ENCODE measurements at regions not wholly inside any gene's neighbourhood (a gene's known extent, or its start where the extent isn't known, plus 50 kb on each side); places are given as distances from the start of the nearest gene placed in this dataset.

DNA sequence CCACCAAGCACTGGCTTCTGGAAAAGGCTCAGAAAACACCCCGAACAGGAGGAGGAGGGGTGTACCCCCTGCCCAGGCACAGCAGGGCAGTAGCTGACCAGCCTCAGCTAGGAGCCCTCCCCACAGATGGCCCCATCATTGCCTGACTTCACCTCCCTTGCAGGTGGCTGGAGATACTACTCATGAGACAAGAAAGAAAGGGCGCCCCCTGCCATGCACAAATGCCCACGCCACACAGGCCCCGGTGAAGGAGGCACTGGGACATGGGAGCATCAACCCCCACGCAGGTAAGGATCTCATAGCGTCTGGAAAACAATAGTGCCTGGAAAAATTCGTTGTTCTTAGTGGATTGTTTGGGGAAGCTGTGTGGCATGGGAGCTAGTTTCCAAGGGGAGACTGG is 240.6 kb downstream of the TFCP2L1 start:
- Mint-ChIP-seq H3K4me3 (ENCODE audit: unreplicated experiment) (no peak overlapping the region), H3K9me3 (ENCODE audit: unreplicated experiment) (no peaks in the 10 kb centered on the region), H3K36me3 (ENCODE audit: insufficient read depth, unreplicated experiment) (no peaks in the 10 kb centered on the region), H3K27ac (ENCODE audit: unreplicated experiment) (no peak overlapping the region), H3K4me1 (ENCODE audit: low read depth, unreplicated experiment) (no peaks in the 10 kb centered on the region), H3K27me3 (ENCODE audit: insufficient read depth, unreplicated experiment) (peaks cover 11% of the 10 kb centered on the region)
- H3K36me3 ChIP-seq (ENCODE audit: control insufficient read depth, insufficient read depth, low read length) = no peaks in the 10 kb centered on the region
- ChIA-PET CTCF (interaction anchor here (0.6 kb wide), 1 partner anchor 35 kb away, joined by 5 read pairs; no protein-coding TSS in a partner anchor), POLR2A (no interaction called here)
- peaks cover 3% of the 10 kb centered on the region; the same call in 1 of the 2 replicates for H3K27me3 ChIP-seq (replicated peaks; ENCODE audit: control insufficient read depth, insufficient read depth, low read length)
- peak in 1 of 2 experiments; percentile 41 for DNase-seq
- no peaks in the 10 kb centered on the region for H3K4me1 ChIP-seq
- BruUV-seq (replicated peaks) = no TSS peak
- intact Hi-C loops (cut with micrococcal nuclease; ENCODE audit: unreplicated experiment) = no loop called here
- H3K4me3 ChIP-seq (ENCODE audit: low read depth, low read length) = no peak overlapping the region
- TF ChIP-seq, protein P1, sequence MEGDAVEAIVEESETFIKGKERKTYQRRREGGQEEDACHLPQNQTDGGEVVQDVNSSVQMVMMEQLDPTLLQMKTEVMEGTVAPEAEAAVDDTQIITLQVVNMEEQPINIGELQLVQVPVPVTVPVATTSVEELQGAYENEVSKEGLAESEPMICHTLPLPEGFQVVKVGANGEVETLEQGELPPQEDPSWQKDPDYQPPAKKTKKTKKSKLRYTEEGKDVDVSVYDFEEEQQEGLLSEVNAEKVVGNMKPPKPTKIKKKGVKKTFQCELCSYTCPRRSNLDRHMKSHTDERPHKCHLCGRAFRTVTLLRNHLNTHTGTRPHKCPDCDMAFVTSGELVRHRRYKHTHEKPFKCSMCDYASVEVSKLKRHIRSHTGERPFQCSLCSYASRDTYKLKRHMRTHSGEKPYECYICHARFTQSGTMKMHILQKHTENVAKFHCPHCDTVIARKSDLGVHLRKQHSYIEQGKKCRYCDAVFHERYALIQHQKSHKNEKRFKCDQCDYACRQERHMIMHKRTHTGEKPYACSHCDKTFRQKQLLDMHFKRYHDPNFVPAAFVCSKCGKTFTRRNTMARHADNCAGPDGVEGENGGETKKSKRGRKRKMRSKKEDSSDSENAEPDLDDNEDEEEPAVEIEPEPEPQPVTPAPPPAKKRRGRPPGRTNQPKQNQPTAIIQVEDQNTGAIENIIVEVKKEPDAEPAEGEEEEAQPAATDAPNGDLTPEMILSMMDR (IDR thresholded peaks at IDR 0.05; ENCODE audit: insufficient read depth in 1 of 2, low read depth in 1 of 2, low read length in 1 of 2, severe bottlenecking in 1 of 2, unreplicated experiment in 1 of 2) = peak; percentile 22 to 25
- no peaks in the 10 kb centered on the region for H3K9me3 ChIP-seq

DNA sequence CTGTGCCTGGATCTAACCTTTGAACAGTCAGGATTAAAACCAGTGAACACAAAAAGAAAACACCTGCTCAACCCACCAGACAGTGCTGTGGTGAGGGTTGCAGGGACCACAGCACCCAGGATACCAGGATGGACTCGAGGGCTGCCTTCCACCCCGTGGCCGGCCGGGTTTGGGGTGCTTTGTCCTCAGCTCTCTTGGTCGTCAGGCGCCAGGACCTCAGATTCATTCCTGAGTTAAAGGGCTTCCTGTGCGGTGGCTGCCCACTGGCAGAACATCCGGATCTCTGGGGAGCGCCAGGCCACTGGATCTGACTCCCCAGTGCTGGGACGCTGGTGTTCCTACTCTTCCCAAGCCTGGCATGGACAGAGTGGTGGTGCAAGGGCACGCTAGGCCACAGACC is 239.8 kb downstream of the TFCP2L1 start:
- Histone ChIP-seq H3K36me3 (ENCODE audit: control insufficient read depth, insufficient read depth, low read length) (no peaks in the 10 kb centered on the region), H3K4me3 (ENCODE audit: low read depth, low read length) (no peak overlapping the region), H3K4me1 (no peaks in the 10 kb centered on the region), H3K27me3 (replicated peaks; ENCODE audit: control insufficient read depth, insufficient read depth, low read length) (peaks cover 3% of the 10 kb centered on the region; the same call in 1 of the 2 replicates), H3K9me3 (no peaks in the 10 kb centered on the region)
- no peak overlapping the region for H3K4me3 Mint-ChIP-seq (ENCODE audit: unreplicated experiment)
- TF ChIP-seq, protein P1 (IDR thresholded peaks at IDR 0.05; ENCODE audit: insufficient read depth in 1 of 2, low read depth in 1 of 2, low read length in 1 of 2, severe bottlenecking in 1 of 2, unreplicated experiment in 1 of 2) = no peak
- CTCF ChIA-PET = interaction anchor here (0.6 kb wide), 1 partner anchor 34 kb away, joined by 5 read pairs; no protein-coding TSS in a partner anchor
- no peak overlapping the region for H3K27ac Mint-ChIP-seq (ENCODE audit: unreplicated experiment)
- intact Hi-C loops (cut with micrococcal nuclease; ENCODE audit: unreplicated experiment) = no loop called here
- peaks cover 8% of the 10 kb centered on the region for H3K27me3 Mint-ChIP-seq (ENCODE audit: insufficient read depth, unreplicated experiment)
- no peaks in the 10 kb centered on the region for H3K36me3 Mint-ChIP-seq (ENCODE audit: insufficient read depth, unreplicated experiment)
- no peak for DNase-seq
- no peaks in the 10 kb centered on the region for H3K9me3 Mint-ChIP-seq (ENCODE audit: unreplicated experiment)
- no peaks in the 10 kb centered on the region for H3K4me1 Mint-ChIP-seq (ENCODE audit: low read depth, unreplicated experiment)
- BruUV-seq (replicated peaks) = no TSS peak
- POLR2A ChIA-PET = no interaction called here

DNA sequence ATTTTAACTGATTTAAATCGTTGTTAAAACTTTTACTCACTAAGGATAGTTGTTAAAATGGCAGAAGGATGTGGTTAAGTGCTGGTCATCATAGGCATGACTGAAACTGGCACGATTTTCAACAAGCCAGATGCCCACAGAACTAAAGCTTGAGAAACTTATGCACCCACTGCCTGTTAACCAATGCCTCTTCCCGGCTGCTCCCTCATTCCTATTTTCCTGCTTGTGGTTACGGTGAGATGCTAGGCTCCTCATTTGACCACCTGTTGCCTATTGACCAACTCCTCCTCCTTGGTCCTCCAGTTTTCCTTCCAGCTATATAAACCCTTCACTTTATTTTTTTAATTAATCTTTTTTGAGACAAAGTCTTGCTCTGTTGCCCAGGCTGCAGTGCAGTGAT is 238.7 kb downstream of the TFCP2L1 start:
- H3K27me3 ChIP-seq (replicated peaks; ENCODE audit: control insufficient read depth, insufficient read depth, low read length) = peaks cover 3% of the 10 kb centered on the region; the same call in 1 of the 2 replicates
- Mint-ChIP-seq H3K9me3 (ENCODE audit: unreplicated experiment) (no peaks in the 10 kb centered on the region), H3K4me3 (ENCODE audit: unreplicated experiment) (no peak overlapping the region), H3K27me3 (ENCODE audit: insufficient read depth, unreplicated experiment) (peaks cover 8% of the 10 kb centered on the region), H3K27ac (ENCODE audit: unreplicated experiment) (no peak overlapping the region), H3K36me3 (ENCODE audit: insufficient read depth, unreplicated experiment) (no peaks in the 10 kb centered on the region), H3K4me1 (ENCODE audit: low read depth, unreplicated experiment) (no peaks in the 10 kb centered on the region)
- CTCF ChIA-PET = no interaction called here
- no peaks in the 10 kb centered on the region for H3K9me3 ChIP-seq
- no peaks in the 10 kb centered on the region for H3K4me1 ChIP-seq
- TF ChIP-seq, protein P1 (IDR thresholded peaks at IDR 0.05; ENCODE audit: insufficient read depth in 1 of 2, low read depth in 1 of 2, low read length in 1 of 2, severe bottlenecking in 1 of 2, unreplicated experiment in 1 of 2) = no peak
- no peaks in the 10 kb centered on the region for H3K36me3 ChIP-seq (ENCODE audit: control insufficient read depth, insufficient read depth, low read length)
- POLR2A ChIA-PET = no interaction called here
- DNase-seq = no peak
- no peak overlapping the region for H3K4me3 ChIP-seq (ENCODE audit: low read depth, low read length)
- intact Hi-C loops (cut with micrococcal nuclease; ENCODE audit: unreplicated experiment) = no loop called here
- BruUV-seq (replicated peaks) = no TSS peak

Data from Caco-2 (cell line).